Thoracic aorta (tissue), 2 donors: ENCODE measurements at regions not wholly inside any gene's neighbourhood (a gene's known extent, or its start where the extent isn't known, plus 50 kb on each side); places are given as distances from the start of the nearest gene placed in this dataset.

Source experiments
- ATAC-seq: fragments of 150-250 bp; one replicate; pipeline ENCODE4 v1.8.0; 2017; ENCODE audit warnings: low read depth; ENCODE audit not compliant: insufficient number of reproducible peaks, low FRiP score
- DNase-seq: peaks from one replicate; pipeline ENCODE4 v3.0.0-alpha.2; 2020; ENCODE audit warnings: low spot score
- H3K27ac ChIP-seq, 2 donors: fragments of 200-600 bp; sonication (generic); 1 replicate in 1 of 2; 2 replicates in 1 of 2; pipeline ENCODE4 v1.5.1; 2016; ENCODE audit warnings: mild to moderate bottlenecking in 2 of 2, moderate library complexity in 2 of 2
- H3K27me3 ChIP-seq: fragments of 200-600 bp; sonication (generic); replicated peaks from 2 replicates; pipeline ENCODE4 v1.6.0; 2016; ENCODE audit warnings: mild to moderate bottlenecking; ENCODE audit not compliant: insufficient read depth
- H3K36me3 ChIP-seq: fragments of 200-600 bp; sonication (generic); one replicate; pipeline ENCODE4 v1.5.1; 2016
- H3K4me1 ChIP-seq, 2 donors: fragments of 200-600 bp; sonication (generic); 1 replicate in 1 of 2; 2 replicates in 1 of 2; pipeline versions ENCODE4 v1.5.1 to v1.6.0; 2016; ENCODE audit warnings: low read depth in 2 of 2, mild to moderate bottlenecking in 1 of 2; ENCODE audit not compliant: control insufficient read depth in 1 of 2
- H3K4me3 ChIP-seq: fragments of 200-600 bp; sonication (generic); 2 replicates; pipeline ENCODE4 v1.5.1; 2016; ENCODE audit warnings: mild to moderate bottlenecking
- H3K9me3 ChIP-seq: fragments of 200-600 bp; sonication (generic); 2 replicates; pipeline ENCODE4 v1.5.1; 2016
- TF ChIP-seq, protein P1 (sequence below): fragments of 200-600 bp; sonication (generic); IDR thresholded peaks from one replicate; pipeline ENCODE4 v1.5.1; 2019; ENCODE audit warnings: antibody characterized with exemption

DNA sequence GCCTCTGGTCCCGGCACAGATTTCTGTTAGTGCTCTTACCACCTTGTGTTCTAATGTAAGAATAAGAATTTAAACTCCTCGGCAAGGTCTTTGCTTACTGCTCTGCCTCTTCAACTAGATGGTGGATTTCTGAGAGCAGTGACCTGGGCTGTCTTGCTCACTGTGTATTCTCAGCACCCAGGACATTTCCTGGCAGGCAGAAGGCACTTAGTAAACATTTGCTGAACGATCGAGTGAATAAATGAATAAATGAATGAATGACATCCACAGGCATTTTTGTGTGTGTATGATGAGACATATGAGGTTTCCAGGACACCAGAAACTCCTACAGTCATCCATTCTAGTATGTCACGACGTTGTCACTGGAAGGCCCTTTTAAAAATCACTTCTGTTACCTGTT lies 143.2 kb downstream of the BOD1 start:
- ATAC-seq: no peak
- Histone ChIP-seq H3K4me3 (no peak overlapping the region), H3K4me1 (peaks cover 26 to 66% of the 10 kb centered on the region in 2 donors)

DNA sequence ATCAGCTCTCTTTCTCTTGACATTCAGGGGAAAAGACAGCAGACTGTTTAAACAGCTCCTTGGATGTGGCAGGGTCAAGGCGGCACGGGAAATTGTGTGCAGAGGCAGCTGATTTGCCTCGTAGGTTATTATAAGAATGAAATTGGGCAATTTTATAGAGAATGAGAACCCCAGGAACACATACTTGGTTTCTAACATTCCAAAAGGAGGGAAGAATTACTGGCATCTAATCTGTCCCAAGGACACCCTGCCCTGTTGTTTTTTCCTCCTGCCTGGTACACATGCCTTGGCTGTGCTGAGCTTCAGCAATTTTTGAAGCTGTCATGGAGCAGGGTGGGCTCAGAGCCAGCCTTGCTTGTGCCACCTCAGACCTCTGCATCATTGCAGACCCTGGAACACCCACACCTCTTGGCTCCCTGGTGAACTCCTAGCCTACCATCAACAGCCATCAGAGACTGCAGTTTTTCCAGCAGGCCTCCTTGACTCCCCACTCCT lies 143.6 kb downstream of the BOD1 start:
- TF ChIP-seq, protein P1, sequence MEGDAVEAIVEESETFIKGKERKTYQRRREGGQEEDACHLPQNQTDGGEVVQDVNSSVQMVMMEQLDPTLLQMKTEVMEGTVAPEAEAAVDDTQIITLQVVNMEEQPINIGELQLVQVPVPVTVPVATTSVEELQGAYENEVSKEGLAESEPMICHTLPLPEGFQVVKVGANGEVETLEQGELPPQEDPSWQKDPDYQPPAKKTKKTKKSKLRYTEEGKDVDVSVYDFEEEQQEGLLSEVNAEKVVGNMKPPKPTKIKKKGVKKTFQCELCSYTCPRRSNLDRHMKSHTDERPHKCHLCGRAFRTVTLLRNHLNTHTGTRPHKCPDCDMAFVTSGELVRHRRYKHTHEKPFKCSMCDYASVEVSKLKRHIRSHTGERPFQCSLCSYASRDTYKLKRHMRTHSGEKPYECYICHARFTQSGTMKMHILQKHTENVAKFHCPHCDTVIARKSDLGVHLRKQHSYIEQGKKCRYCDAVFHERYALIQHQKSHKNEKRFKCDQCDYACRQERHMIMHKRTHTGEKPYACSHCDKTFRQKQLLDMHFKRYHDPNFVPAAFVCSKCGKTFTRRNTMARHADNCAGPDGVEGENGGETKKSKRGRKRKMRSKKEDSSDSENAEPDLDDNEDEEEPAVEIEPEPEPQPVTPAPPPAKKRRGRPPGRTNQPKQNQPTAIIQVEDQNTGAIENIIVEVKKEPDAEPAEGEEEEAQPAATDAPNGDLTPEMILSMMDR: no peak
- H3K27ac ChIP-seq: peak overlapping the region; percentile 86 to 91
- H3K4me3 ChIP-seq: peak overlapping the region; percentile 37
- no peaks in the 10 kb centered on the region for H3K27me3 ChIP-seq
- ATAC-seq (peak; percentile 29), DNase-seq (peak; percentile 42)
- no peaks in the 10 kb centered on the region for H3K36me3 ChIP-seq
- H3K9me3 ChIP-seq: no peaks in the 10 kb centered on the region
- peaks cover 21 to 61% of the 10 kb centered on the region in 2 donors for H3K4me1 ChIP-seq

More for the DNA sequence above, 143.2 kb downstream of the BOD1 start:
- H3K36me3 ChIP-seq: no peaks in the 10 kb centered on the region
- no peak for DNase-seq
- no peaks in the 10 kb centered on the region for H3K27me3 ChIP-seq
- no peaks in the 10 kb centered on the region for H3K9me3 ChIP-seq
- peak overlapping the region; percentile 86 to 91 for H3K27ac ChIP-seq
- TF ChIP-seq, protein P1: no peak

DNA sequence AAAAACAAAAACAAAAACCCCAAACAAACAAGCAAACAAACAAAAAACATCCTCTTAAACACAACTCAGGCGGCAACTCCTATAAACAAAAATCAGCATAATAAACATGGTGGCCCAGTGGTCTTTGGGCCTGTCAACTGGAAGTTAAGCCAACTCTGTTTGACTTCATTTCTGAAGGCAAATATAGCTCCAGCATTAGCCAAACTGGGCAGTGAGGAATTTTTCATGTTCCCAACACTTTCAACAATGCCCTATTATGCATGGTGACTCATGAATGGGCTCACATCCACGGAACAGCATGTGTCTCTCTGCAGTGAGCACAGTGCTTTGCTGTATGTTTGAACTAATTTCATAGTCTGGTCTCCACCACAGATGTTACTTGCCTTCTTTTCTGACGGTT lies 143.9 kb upstream of the STC2 start:
- Histone ChIP-seq H3K4me1 (peaks cover 20 to 55% of the 10 kb centered on the region in 2 donors), H3K27ac (peak overlapping the region; percentile 86 to 91), H3K36me3 (no peaks in the 10 kb centered on the region), H3K27me3 (no peaks in the 10 kb centered on the region), H3K4me3 (peak overlapping the region; percentile 37), H3K9me3 (no peaks in the 10 kb centered on the region)
- ATAC-seq (peak; percentile 93), DNase-seq (peak; percentile 88)
- TF ChIP-seq, protein P1: no peak

DNA sequence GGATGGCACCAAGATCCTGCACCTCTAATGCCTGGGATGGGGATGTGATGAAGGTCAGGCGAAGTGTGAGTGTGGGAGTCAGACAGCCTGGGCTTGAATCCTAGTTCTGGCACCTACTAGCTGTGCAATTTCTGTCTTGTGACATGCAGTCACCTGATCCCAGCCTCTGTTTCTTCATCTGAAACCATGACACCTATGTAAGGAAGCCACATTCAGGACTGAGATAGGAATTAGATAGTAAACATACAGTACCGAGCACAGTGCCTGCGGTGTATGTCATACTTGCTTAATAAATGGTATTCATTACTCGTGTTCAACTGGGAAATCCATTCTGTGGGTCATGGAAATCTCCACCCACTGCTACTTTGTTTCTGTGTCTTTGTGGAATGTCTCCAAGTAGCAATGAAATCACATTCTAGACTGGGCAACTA lies 140.6 kb upstream of the STC2 start:
- Histone ChIP-seq H3K9me3 (no peaks in the 10 kb centered on the region), H3K4me3 (no peak overlapping the region), H3K36me3 (no peaks in the 10 kb centered on the region), H3K27ac (no peak overlapping the region), H3K4me1 (peaks cover 12 to 26% of the 10 kb centered on the region in 2 donors), H3K27me3 (no peaks in the 10 kb centered on the region)
- DNase-seq: no peak
- TF ChIP-seq, protein P1: no peak
- no peak for ATAC-seq

DNA sequence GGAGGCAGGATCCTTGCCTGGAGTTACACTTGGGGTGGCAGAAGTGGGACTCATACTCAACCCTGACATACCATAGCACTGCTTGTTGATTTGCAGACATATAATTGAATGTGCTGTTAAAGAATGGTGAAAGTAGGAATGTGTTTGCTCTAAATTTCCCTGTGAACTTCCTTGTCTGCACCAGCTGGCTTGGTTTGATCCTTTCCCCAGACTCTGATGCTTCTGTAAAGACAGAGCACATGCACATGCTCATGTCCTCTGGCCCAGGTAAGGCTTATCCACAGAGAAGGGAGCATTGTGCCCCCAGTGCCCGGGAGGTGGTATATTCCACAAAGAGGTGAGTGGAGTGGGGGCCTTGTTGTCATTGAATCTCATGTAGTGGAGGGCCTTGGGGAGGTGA lies 138.0 kb upstream of the STC2 start:
- ATAC-seq (no peak), DNase-seq (no peak)
- TF ChIP-seq, protein P1: no peak
- H3K36me3 ChIP-seq: no peaks in the 10 kb centered on the region
- H3K9me3 ChIP-seq: no peaks in the 10 kb centered on the region
- no peak overlapping the region for H3K4me3 ChIP-seq
- H3K27ac ChIP-seq: no peak overlapping the region
- H3K27me3 ChIP-seq: no peaks in the 10 kb centered on the region
- no peaks in the 10 kb centered on the region for H3K4me1 ChIP-seq
